Caco-2 (cell line): ENCODE measurements at regions not wholly inside any gene's neighbourhood (a gene's known extent, or its start where the extent isn't known, plus 50 kb on each side); places are given as distances from the start of the nearest gene placed in this dataset.

Experiments used
- BruUV-seq: library from RNA; stranded (reverse); fragments of 400-500 nt; replicated peaks from 2 replicates; lab custom pipeline; 2021; lab: Mats Ljungman, UMichigan
- CTCF ChIA-PET: fragments of 300-600 bp; sonication (Branson Sonifier 250); formaldehyde crosslinking; loops from one replicate; lab custom pipeline; 2022; ENCODE audit warnings: antibody characterized with exemption; lab: Charles Lee
- POLR2A ChIA-PET: fragments of 300-600 bp; sonication (Branson Sonifier 250); formaldehyde crosslinking; loops from one replicate; lab custom pipeline; 2022; ENCODE audit warnings: antibody characterized with exemption; lab: Charles Lee
- DNase-seq, 2 experiments: peaks; one replicate each; pipeline versions ENCODE4 v3.0.0 to v3.0.0-alpha.2; 2020 to 2022
- H3K27me3 ChIP-seq: replicated peaks from 2 replicates; pipeline ENCODE4 v1.6.0; 2011; ENCODE audit warnings: low read length; ENCODE audit not compliant: control insufficient read depth, insufficient read depth
- H3K36me3 ChIP-seq: 2 replicates; pipeline ENCODE4 v1.5.1; 2011; ENCODE audit warnings: low read length; ENCODE audit not compliant: control insufficient read depth, insufficient read depth
- H3K4me1 ChIP-seq: fragments of 250-450 bp; sonication (Bioruptor Pico); 2 replicates; pipeline ENCODE4 v1.5.1; 2020; ENCODE audit warnings: mild to moderate bottlenecking
- H3K4me3 ChIP-seq: 2 replicates; pipeline ENCODE4 v1.5.1; 2011; ENCODE audit warnings: low read depth, mild to moderate bottlenecking, control low read depth, low read length
- H3K9me3 ChIP-seq: fragments of 250-450 bp; sonication (Bioruptor Pico); 2 replicates; pipeline ENCODE4 v1.5.1; 2020; ENCODE audit warnings: mild to moderate bottlenecking, moderate library complexity
- H3K27ac Mint-ChIP-seq: one replicate; pipeline ENCODE4 v1.8.0; 2022; ENCODE audit warnings: mixed read lengths; ENCODE audit not compliant: unreplicated experiment
- H3K27me3 Mint-ChIP-seq: one replicate; pipeline ENCODE4 v1.8.0; 2022; ENCODE audit warnings: mixed read lengths; ENCODE audit not compliant: insufficient read depth, unreplicated experiment
- H3K36me3 Mint-ChIP-seq: one replicate; pipeline ENCODE4 v1.8.0; 2022; ENCODE audit warnings: mild to moderate bottlenecking, mixed read lengths; ENCODE audit not compliant: insufficient read depth, unreplicated experiment
- H3K4me1 Mint-ChIP-seq: one replicate; pipeline ENCODE4 v1.8.0; 2022; ENCODE audit warnings: low read depth, mixed read lengths; ENCODE audit not compliant: unreplicated experiment
- H3K4me3 Mint-ChIP-seq: one replicate; pipeline ENCODE4 v1.8.0; 2022; ENCODE audit warnings: mild to moderate bottlenecking, moderate library complexity, mixed read lengths; ENCODE audit not compliant: unreplicated experiment
- H3K9me3 Mint-ChIP-seq: one replicate; pipeline ENCODE4 v1.8.0; 2022; ENCODE audit warnings: mixed read lengths; ENCODE audit not compliant: unreplicated experiment
- CTCF ChIP-seq, 2 experiments: fragments of 200-600 bp in 1 of 2; IDR thresholded peaks; 1 replicate in 1 of 2; 2 replicates in 1 of 2; pipeline versions ENCODE4 v1.5.1 to v1.8.0; 2011 to 2022; ENCODE audit warnings: antibody characterized with exemption in 1 of 2, control low read depth in 1 of 2, inconsistent platforms in 1 of 2, low read depth in 1 of 2, low read length in 1 of 2, mild to moderate bottlenecking in 1 of 2, moderate library complexity in 1 of 2; ENCODE audit not compliant: insufficient read depth in 1 of 2, severe bottlenecking in 1 of 2, unreplicated experiment in 1 of 2
- intact Hi-C: fragments of 100-400 bp; cut with micrococcal nuclease; formaldehyde crosslinking; loops from one replicate; pipeline ENCODE4 v1.10.0; 2022; ENCODE audit not compliant: unreplicated experiment

- DNase-seq, result no peak
- H3K9me3 Mint-ChIP-seq, result no peaks in the 10 kb centered on the region
- BruUV-seq, result no TSS peak
- H3K27me3 Mint-ChIP-seq, result peaks cover 9% of the 10 kb centered on the region
- no peaks in the 10 kb centered on the region for H3K36me3 Mint-ChIP-seq
- ChIA-PET CTCF (no interaction called here), POLR2A (no interaction called here)
- H3K27ac Mint-ChIP-seq, result no peak overlapping the region
- TF ChIP-seq CTCF (IDR thresholded peaks at IDR 0.05; ENCODE audit: insufficient read depth in 1 of 2, low read depth in 1 of 2, low read length in 1 of 2, severe bottlenecking in 1 of 2, unreplicated experiment in 1 of 2), result no peak
- H3K36me3 ChIP-seq, result no peaks in the 10 kb centered on the region
- H3K4me3 ChIP-seq, result no peak overlapping the region
- intact Hi-C loops, result no loop called here
- H3K4me3 Mint-ChIP-seq, result no peak overlapping the region
- no peaks in the 10 kb centered on the region for H3K9me3 ChIP-seq
- H3K4me1 ChIP-seq, result no peaks in the 10 kb centered on the region
- H3K4me1 Mint-ChIP-seq, result no peaks in the 10 kb centered on the region
- no peaks in the 10 kb centered on the region for H3K27me3 ChIP-seq
These were observed 270.8 kb upstream of the FZD8 start for GRCh38 chr10:35912615-35913569.

GRCh38 chr10:35911954-35912353 lies 269.9 kb upstream of the FZD8 start:
- no TSS peak for BruUV-seq
- Mint-ChIP-seq H3K4me3 (no peak overlapping the region), H3K27ac (no peak overlapping the region), H3K4me1 (no peaks in the 10 kb centered on the region), H3K9me3 (no peaks in the 10 kb centered on the region), H3K36me3 (no peaks in the 10 kb centered on the region), H3K27me3 (peaks cover 7% of the 10 kb centered on the region)
- intact Hi-C loops, result no loop called here
- Histone ChIP-seq H3K27me3 (no peaks in the 10 kb centered on the region), H3K4me3 (no peak overlapping the region), H3K36me3 (no peaks in the 10 kb centered on the region), H3K4me1 (no peaks in the 10 kb centered on the region), H3K9me3 (no peaks in the 10 kb centered on the region)
- no peak for TF ChIP-seq CTCF (IDR thresholded peaks at IDR 0.05; ENCODE audit: insufficient read depth in 1 of 2, low read depth in 1 of 2, low read length in 1 of 2, severe bottlenecking in 1 of 2, unreplicated experiment in 1 of 2)
- ChIA-PET CTCF (no interaction called here), POLR2A (no interaction called here)
- DNase-seq, result no peak

- H3K27me3 ChIP-seq, result no peaks in the 10 kb centered on the region
- BruUV-seq, result no TSS peak
- Mint-ChIP-seq H3K36me3 (no peaks in the 10 kb centered on the region), H3K4me1 (no peaks in the 10 kb centered on the region), H3K27me3 (peaks cover 7% of the 10 kb centered on the region), H3K9me3 (no peaks in the 10 kb centered on the region), H3K27ac (no peak overlapping the region), H3K4me3 (no peak overlapping the region)
- H3K36me3 ChIP-seq, result no peaks in the 10 kb centered on the region
- H3K4me3 ChIP-seq, result no peak overlapping the region
- DNase-seq, result no peak
- intact Hi-C loops, result no loop called here
- CTCF ChIA-PET, result no interaction called here
- no peak for TF ChIP-seq CTCF (IDR thresholded peaks at IDR 0.05; ENCODE audit: insufficient read depth in 1 of 2, low read depth in 1 of 2, low read length in 1 of 2, severe bottlenecking in 1 of 2, unreplicated experiment in 1 of 2)
- POLR2A ChIA-PET, result no interaction called here
- H3K9me3 ChIP-seq, result no peaks in the 10 kb centered on the region
- no peaks in the 10 kb centered on the region for H3K4me1 ChIP-seq
These were observed 269.1 kb upstream of the FZD8 start for GRCh38 chr10:35911233-35911632.
